HepG2 (cell line): ENCODE measurements at regions not wholly inside any gene's neighbourhood (a gene's known extent, or its start where the extent isn't known, plus 50 kb on each side); places are given as distances from the start of the nearest gene placed in this dataset.
A peak's percentile ranks its signal among the peaks of the same experiment; 100 is the strongest.

Experiments used
- ASH2L ChIP-seq: fragments of 300-600, 200-600 bp; sonication (generic); IDR thresholded peaks from 2 replicates; pipeline ENCODE4 v1.7.0; 2017; ENCODE audit warnings: low read depth, mild to moderate bottlenecking, moderate library complexity, mixed read lengths, low read length; ENCODE audit not compliant: insufficient read length
- EEA1 ChIP-seq: sonication (generic); formaldehyde crosslinking; IDR thresholded peaks from 2 replicates; pipeline ENCODE4 v1.5.1; 2020; ENCODE audit warnings: mild to moderate bottlenecking, missing genetic modification reagents, borderline replicate concordance
- ELF4 ChIP-seq: sonication (generic); formaldehyde crosslinking; IDR thresholded peaks from 2 replicates; pipeline ENCODE4 v1.5.0; 2020; ENCODE audit warnings: missing genetic modification reagents, mild to moderate bottlenecking, moderate library complexity, borderline replicate concordance
- GATAD2A ChIP-seq: IDR thresholded peaks from 2 replicates; pipeline ENCODE4 v1.6.1; 2016
- PAXIP1 ChIP-seq: sonication (generic); formaldehyde crosslinking; conservative IDR thresholded peaks from 2 replicates; pipeline ENCODE4 v1.4.0; 2020; ENCODE audit warnings: mild to moderate bottlenecking, missing genetic modification reagents, moderate library complexity
- RBM39 ChIP-seq: fragments of 200-400 bp; formaldehyde crosslinking; IDR thresholded peaks from one replicate; pipeline ENCODE4 v1.6.1; 2018; ENCODE audit warnings: antibody characterized with exemption, mild to moderate bottlenecking, low read depth, low read length; ENCODE audit not compliant: poor library complexity, severe bottlenecking
- SOX13 ChIP-seq, 3 experiments: fragments of 450-650 bp in 1 of 3; sonication (generic) in 1 of 3; formaldehyde crosslinking in 1 of 3; IDR thresholded peaks in 2 of 3; conservative IDR thresholded peaks in 1 of 3; 2 replicates each; pipeline versions ENCODE4 v1.5.0 to v1.6.1; 2016 to 2020; ENCODE audit warnings: antibody characterized with exemption in 1 of 3, mild to moderate bottlenecking in 1 of 3, missing compliant biosample characterization in 1 of 3, missing genetic modification reagents in 1 of 3, moderate library complexity in 1 of 3
- TSC22D2 ChIP-seq: sonication (generic); formaldehyde crosslinking; IDR thresholded peaks from 2 replicates; pipeline ENCODE4 v1.5.1; 2020; ENCODE audit warnings: missing genetic modification reagents, mild to moderate bottlenecking, borderline replicate concordance
- ZNF354B ChIP-seq: sonication (generic); formaldehyde crosslinking; IDR thresholded peaks from 2 replicates; pipeline ENCODE4 v1.8.0; 2022; ENCODE audit warnings: mild to moderate bottlenecking, missing genetic modification reagents
- TF ChIP-seq, protein P1 (sequence below): sonication (generic); formaldehyde crosslinking; IDR thresholded peaks from 2 replicates; pipeline ENCODE4 v1.9.0; 2021; ENCODE audit warnings: missing genetic modification reagents, mild to moderate bottlenecking, borderline replicate concordance
- TF ChIP-seq, protein P2 (sequence below): sonication (generic); formaldehyde crosslinking; IDR thresholded peaks from 2 replicates; pipeline ENCODE4 v1.4.0; 2020; ENCODE audit warnings: mild to moderate bottlenecking, missing genetic modification reagents
- TF ChIP-seq, protein P3 (sequence below): sonication (generic); formaldehyde crosslinking; IDR thresholded peaks from 2 replicates; pipeline ENCODE4 v1.4.0; 2020; ENCODE audit warnings: missing genetic modification reagents, mild to moderate bottlenecking, borderline replicate concordance

DNA sequence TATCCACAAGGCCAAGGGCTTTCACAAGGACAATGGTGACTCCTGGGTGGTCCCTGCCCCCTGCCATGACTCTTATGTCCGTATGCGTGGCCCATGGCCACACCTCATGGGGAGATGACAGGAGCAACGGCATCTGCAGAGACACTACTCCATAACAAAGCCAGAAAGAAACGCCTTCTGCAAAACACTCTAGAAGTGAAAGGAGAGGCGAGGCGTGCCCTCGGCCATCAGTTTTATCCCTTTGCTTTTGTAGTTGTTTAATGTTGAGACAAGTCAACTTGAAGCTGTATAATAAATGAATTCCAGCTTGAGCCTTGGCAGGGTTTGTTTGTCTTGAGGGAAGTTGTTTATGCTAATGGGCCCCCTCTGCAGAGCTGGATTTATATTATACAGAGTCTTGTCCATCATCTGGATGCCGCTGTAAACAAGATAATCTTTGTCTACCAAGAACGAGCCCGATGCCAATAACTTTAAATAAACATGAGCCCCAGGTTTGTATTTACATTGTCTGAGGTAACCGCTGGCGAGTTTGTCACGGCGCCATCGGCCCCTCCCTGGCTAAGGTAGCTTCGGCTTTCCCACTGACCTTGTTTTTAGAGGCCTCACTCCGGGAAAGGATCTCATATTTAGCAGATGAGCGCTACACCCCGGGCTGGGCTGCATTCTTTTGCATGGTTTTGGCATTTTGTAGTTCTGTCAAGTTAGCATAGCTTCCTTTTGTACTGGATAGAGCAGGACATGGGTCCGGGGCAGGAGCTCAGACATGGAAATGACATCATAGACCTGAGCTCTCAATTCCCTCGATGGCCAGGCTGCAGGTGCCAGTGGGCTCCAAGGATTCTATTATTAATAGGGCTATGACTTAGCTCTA lies 165.3 kb downstream of the ERCC6L2 start (continued):
- TF ChIP-seq PAXIP1 (CRISPR knock-in tag) (no peak), EEA1 (CRISPR knock-in tag) (no peak), GATAD2A (CRISPR knock-in tag) (peak; percentile 16; the same call in 1 of the 2 replicates), RBM39 (no peak), ASH2L (no peak), ELF4 (CRISPR knock-in tag) (no peak), ZNF354B (no peak), SOX13 (IDR thresholded peaks at IDR 0.05) (no peak), SOX13 (CRISPR knock-in tag; conservative IDR thresholded peaks at IDR 0.05 in 1 of 2, IDR thresholded peaks at IDR 0.05 in 1 of 2) (peak in 1 of 2 experiments; percentile 32; a peak in 1 of 4 replicates), TSC22D2 (no peak)
- TF ChIP-seq, protein P1, sequence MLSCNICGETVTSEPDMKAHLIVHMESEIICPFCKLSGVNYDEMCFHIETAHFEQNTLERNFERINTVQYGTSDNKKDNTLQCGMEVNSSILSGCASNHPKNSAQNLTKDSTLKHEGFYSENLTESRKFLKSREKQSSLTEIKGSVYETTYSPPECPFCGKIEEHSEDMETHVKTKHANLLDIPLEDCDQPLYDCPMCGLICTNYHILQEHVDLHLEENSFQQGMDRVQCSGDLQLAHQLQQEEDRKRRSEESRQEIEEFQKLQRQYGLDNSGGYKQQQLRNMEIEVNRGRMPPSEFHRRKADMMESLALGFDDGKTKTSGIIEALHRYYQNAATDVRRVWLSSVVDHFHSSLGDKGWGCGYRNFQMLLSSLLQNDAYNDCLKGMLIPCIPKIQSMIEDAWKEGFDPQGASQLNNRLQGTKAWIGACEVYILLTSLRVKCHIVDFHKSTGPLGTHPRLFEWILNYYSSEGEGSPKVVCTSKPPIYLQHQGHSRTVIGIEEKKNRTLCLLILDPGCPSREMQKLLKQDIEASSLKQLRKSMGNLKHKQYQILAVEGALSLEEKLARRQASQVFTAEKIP (CRISPR knock-in tag) = no peak
- TF ChIP-seq, protein P2, sequence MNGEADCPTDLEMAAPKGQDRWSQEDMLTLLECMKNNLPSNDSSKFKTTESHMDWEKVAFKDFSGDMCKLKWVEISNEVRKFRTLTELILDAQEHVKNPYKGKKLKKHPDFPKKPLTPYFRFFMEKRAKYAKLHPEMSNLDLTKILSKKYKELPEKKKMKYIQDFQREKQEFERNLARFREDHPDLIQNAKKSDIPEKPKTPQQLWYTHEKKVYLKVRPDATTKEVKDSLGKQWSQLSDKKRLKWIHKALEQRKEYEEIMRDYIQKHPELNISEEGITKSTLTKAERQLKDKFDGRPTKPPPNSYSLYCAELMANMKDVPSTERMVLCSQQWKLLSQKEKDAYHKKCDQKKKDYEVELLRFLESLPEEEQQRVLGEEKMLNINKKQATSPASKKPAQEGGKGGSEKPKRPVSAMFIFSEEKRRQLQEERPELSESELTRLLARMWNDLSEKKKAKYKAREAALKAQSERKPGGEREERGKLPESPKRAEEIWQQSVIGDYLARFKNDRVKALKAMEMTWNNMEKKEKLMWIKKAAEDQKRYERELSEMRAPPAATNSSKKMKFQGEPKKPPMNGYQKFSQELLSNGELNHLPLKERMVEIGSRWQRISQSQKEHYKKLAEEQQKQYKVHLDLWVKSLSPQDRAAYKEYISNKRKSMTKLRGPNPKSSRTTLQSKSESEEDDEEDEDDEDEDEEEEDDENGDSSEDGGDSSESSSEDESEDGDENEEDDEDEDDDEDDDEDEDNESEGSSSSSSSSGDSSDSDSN = no peak
- TF ChIP-seq, protein P3, sequence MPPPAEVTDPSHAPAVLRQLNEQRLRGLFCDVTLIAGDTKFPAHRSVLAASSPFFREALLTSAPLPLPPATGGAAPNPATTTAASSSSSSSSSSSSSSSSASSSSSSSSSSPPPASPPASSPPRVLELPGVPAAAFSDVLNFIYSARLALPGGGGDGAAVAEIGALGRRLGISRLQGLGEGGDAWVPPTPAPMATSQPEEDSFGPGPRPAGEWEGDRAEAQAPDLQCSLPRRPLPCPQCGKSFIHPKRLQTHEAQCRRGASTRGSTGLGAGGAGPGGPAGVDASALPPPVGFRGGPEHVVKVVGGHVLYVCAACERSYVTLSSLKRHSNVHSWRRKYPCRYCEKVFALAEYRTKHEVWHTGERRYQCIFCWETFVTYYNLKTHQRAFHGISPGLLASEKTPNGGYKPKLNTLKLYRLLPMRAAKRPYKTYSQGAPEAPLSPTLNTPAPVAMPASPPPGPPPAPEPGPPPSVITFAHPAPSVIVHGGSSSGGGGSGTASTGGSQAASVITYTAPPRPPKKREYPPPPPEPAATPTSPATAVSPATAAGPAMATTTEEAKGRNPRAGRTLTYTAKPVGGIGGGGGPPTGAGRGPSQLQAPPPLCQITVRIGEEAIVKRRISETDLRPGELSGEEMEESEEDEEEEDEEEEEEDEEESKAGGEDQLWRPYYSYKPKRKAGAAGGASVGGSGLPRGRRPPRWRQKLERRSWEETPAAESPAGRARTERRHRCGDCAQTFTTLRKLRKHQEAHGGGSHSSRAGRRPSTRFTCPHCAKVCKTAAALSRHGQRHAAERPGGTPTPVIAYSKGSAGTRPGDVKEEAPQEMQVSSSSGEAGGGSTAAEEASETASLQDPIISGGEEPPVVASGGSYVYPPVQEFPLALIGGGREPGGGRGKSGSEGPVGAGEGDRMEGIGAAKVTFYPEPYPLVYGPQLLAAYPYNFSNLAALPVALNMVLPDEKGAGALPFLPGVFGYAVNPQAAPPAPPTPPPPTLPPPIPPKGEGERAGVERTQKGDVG (CRISPR knock-in tag) = no peak
